ENCODE measurements at regions not wholly inside any gene's neighbourhood (a gene's known extent, or its start where the extent isn't known, plus 50 kb on each side); places are given as distances from the start of the nearest gene placed in this dataset.

DNA sequence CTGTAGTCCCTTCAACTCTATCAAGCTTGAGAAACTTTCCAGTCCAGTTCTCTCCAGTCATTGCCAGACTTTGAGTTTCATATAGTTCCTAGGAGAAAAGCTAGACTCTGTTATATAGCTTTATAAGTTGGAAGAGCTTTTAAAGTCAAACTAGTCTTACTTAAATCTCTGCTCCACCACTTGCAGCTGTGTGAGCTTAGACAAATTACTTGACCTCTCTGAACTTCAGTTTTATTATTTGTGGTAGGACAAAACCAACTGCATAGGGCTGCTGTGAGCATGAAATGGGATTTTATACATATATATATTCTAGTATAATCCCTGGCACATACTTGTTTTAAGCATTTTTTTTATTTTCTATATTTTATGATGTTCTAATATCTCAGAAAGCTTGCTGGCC lies 338.7 kb upstream of the NR5A2 start:
- DNase-seq (ENCODE audit: low read depth in 2 of 2): no peak

DNA sequence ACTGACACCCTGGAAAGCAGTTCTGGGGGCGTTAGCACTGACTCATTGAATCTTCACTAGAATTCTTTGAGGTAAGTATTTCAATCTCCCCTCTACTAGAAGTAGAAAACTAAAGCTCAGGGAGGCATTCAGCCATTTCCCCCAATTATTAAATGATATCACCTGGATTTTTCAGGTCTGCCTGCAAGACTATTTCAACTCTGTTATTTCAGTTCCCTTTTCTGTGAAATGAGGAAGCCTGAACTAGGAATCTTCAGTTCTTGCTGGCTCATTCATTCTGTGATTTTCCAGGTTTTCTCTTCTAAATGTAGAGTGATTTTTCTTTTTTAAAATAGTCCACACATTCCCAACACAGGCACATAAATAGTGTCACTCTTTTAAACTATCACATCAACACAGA lies 337.0 kb upstream of the NR5A2 start:
- DNase-seq (ENCODE audit: low read depth in 2 of 2): no peak

DNA sequence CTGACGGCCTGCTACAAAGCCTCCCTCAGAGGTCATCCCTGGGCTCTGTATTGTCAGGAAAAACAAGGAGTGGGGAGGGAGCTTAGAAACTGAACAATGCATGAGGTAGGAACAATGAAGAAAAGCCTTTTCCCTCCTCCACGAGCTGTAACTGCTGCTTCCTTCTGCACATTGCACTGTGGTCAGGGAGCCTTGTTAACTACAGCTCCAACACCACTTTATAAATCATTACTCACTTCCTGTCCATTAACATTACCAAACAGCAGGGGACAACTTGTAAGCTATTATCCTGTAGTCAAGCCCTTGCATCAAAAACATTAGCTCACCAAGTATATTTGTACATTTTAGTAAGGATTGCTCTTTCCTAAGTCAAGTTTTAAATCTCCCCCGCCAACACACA lies 336.0 kb upstream of the NR5A2 start:
- DNase-seq (ENCODE audit: low read depth in 2 of 2): no peak

DNA sequence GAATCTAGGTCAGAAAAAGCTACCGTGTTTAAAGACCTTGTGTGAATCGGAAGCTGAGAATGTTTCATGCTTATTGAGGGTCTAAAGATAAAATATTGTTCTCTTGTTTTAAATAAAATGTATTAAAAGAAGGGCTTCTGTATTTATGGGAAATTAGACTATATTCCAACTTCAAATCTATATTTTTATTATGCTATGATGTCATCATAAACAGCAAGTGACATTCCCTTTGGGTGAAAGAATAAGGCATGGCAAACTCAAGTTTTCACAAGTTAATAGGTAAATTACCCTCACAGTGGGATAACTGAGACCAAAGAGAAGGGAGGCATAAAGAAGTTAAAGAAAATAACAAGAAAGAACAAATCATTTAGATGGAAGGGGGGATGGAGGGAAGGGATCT lies 333.8 kb upstream of the NR5A2 start:
- no peak for DNase-seq (ENCODE audit: low read depth in 2 of 2)

GRCh38 chr1:199696225-199696624 lies 331.3 kb upstream of the NR5A2 start:
- DNase-seq (ENCODE audit: low read depth in 2 of 2): no peak

GRCh38 chr1:199698222-199698621 lies 329.3 kb upstream of the NR5A2 start:
- DNase-seq (ENCODE audit: low read depth in 2 of 2): no peak

DNA sequence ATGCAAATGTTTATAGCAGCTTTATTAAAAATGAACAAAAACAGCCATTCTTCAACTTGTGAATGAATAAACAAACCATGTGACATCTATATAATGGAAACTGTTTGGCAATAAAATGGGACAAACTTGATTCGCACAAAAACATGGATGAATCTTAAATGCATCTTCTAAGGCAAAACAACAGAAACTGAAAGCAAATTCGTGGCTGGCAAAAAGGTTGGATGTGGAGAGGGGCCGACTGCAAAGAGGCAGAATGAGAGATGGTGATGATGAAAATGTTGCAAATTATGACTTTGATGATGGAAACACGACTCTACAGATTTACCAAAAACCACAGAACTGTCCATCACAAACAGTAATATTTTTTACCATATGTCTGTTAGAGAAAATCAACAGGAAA lies 327.0 kb upstream of the NR5A2 start:
- no peak for DNase-seq (ENCODE audit: low read depth in 2 of 2)

DNA sequence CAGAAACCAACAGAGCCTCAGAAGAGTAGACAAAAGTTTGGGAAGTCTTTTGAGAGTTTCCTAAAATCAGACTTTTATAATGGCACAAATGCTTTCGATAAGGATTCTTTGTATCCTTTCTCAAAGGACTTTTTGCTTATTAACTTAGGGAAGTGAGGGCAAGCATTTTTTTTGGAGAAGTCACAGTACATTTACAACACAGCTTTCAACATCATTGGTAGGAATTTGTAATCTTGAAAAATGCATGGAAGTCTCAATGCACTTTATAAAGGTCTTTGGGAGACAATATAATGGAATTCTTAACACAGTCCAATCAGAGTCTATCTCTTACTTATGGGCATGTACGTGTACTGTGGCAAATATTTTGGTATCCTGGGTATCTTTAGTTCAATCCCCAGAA lies 325.8 kb upstream of the NR5A2 start:
- DNase-seq (ENCODE audit: low read depth in 2 of 2): no peak

- no peak for DNase-seq (ENCODE audit: low read depth in 2 of 2)
These were observed 323.3 kb upstream of the NR5A2 start for GRCh38 chr1:199704231-199704630.

- no peak for DNase-seq (ENCODE audit: low read depth in 2 of 2)
These were observed 321.7 kb upstream of the NR5A2 start for GRCh38 chr1:199705825-199706224.

DNA sequence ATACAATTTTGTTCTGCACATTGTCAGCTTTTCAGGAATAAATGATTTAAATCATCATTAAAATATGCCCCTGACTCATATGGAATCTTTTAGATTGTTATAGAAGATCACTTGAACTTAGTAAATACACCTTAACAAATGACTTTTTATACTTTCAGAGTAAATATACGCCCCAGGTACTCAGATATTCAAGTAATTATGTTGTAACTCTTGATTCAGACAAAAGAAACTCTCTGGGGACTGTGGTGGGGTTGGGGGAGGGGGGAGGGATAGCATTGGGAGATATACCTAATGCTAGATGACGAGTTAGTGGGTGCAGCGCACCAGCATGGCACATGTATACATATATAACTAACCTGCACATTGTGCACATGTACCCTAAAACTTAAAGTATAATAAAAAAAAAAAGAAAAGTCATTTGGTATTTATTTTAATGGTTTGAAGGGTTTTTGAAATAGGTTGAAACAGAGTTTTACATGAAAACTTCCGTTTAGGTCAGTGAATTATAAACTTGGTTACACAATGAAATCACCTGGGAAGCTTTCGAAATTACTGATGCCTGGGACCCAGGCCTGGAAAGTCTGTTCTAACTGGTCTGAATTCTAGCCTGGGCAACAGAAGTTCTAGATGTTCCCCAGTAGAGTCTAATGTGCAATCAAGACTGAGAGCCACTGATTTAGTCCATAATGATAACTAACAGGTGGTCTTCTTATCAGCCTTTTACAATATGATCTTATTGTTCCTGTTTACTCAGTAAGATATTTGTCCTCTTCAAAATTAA lies 320.5 kb upstream of the NR5A2 start:
- no peak for DNase-seq (ENCODE audit: low read depth in 2 of 2)

- DNase-seq (ENCODE audit: low read depth in 2 of 2): no peak
These were observed 316.5 kb upstream of the NR5A2 start for GRCh38 chr1:199710974-199711373.

DNA sequence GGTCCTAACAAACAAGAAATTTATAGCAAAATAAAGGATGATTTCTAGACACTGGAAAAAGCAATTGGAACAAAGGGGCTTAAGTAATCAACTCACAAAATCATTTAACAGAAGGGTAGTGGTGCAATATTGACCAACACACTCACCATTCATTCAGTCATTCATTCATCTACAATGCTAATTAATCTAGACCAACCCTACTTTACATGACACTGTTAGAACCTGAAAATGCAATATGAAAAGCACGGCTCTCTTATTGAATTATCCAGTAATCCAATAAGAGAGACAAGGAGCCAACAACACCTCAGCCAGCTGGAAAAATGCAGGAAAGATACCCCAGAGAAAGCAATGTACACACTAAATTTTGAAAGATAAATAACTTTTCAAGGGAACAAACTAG lies 310.8 kb upstream of the NR5A2 start:
- no peak for DNase-seq (ENCODE audit: low read depth in 2 of 2)

- no peak for DNase-seq (ENCODE audit: low read depth in 2 of 2)
These were observed 308.2 kb upstream of the NR5A2 start for GRCh38 chr1:199719156-199719842.

- no peak for DNase-seq (ENCODE audit: low read depth in 2 of 2)
These were observed 307.0 kb upstream of the NR5A2 start for GRCh38 chr1:199720496-199720895.

DNA sequence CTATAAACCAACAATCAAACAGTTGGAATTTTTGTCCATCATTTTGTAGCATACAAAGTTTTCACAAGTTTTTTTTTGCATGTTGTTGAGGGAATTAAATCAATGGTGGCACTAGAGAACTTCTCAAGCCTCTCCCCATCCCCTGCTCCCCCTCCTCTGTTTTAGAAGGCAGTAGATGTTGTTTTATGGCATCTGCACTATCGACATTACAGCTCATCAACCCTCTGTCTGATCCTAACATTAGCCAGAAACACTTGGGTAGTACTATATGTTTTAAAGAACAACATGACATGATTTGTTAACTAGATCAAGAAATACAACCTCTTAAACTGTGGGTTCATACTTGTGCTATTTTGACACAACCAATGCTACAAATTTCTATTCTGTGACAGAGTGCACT lies 306.5 kb upstream of the NR5A2 start:
- no peak for DNase-seq (ENCODE audit: low read depth in 2 of 2)

DNA sequence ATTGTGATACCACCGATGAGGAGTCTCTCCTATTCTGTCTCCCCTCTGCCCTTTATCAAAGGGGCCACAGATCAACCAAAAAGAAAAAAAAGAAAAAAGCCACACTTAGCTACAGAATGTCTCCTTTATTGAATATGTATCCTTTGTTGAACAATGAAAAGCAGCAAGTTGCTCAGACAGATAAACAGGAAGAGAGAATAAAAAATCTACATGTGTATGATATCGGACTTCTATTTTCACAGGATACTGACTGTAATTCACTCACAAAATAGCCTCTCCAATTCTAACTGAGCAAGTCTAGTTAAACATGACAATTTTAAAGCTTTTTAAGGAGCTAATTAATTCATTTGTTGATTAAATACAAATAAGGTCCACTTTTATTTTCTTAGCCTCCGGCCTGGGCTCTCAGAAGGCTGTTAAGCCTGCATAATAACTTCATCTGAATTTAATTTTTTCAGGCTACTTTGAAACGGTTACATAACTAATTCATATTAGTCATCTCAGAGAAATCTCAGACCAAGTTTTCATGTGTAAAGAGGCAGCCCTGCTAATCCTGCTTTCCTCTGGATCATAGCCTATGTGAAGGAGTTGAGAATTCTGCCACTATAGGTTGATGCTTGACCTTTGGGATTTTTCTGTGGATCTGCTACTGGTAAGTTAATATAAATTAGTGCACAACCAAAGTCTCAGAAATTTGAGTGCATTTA lies 304.1 kb upstream of the NR5A2 start:
- no peak for DNase-seq (ENCODE audit: low read depth in 2 of 2)

- DNase-seq (ENCODE audit: low read depth in 2 of 2): no peak
These were observed 303.5 kb upstream of the NR5A2 start for GRCh38 chr1:199724049-199724448.

DNA sequence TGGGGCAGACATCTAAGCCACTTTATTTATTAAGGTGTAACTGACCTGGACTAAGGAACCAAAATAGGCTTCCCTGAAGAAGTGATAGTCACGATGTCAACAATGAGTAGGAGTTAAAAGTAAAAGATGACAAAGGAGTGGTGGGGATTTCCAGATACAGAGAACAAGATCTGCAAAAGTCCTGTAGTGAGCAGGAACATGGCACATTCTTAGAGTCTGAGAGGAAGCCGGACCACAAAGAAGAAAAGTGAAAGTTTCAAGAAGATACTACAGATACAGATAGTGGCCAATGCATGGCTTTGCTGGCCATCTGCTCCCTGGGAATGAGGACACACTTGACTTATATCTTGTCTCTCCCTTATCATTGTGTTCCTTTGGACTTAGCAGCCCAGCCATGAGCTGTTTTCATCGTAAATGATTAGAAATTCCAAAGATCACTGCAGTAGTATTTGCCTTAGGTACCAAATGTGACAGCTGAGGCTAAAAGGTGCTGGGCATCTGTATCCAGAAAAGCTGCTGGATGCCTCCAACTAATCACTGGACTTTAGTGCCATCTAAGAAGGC lies 302.4 kb upstream of the NR5A2 start:
- no peak for DNase-seq (ENCODE audit: low read depth in 2 of 2)

- no peak for DNase-seq (ENCODE audit: low read depth in 2 of 2)
These were observed 299.8 kb upstream of the NR5A2 start for GRCh38 chr1:199727682-199728081.

DNA sequence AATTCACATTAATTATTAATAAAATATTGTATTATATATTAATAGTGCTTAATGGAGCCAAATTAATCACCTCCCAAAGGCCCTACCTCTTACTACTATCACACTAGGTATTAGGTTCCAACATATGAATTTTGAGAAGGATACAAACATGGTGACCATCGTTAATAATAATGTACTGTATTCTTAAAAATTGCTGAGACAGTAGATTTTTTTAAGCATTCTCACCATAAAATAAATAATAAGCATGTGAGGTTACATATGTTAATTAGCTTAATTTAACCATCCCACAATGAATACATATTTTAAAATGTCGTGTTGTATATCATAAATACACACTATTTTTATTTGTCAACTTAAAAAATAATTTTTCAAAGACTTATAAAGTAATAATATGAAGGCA lies 299.2 kb upstream of the NR5A2 start:
- DNase-seq (ENCODE audit: low read depth in 2 of 2): no peak

GRCh38 chr1:199733125-199733524 lies 294.4 kb upstream of the NR5A2 start:
- no peak for DNase-seq (ENCODE audit: low read depth in 2 of 2)

- no peak for DNase-seq (ENCODE audit: low read depth in 2 of 2)
These were observed 293.3 kb upstream of the NR5A2 start for GRCh38 chr1:199734186-199734585.
